ENCODE measurements at regions not wholly inside any gene's neighbourhood (a gene's known extent, or its start where the extent isn't known, plus 50 kb on each side); places are given as distances from the start of the nearest gene placed in this dataset.
"Not testable (repeated sequence)": the region's sequence is repeated elsewhere in the genome, so short reads cannot be mapped to it uniquely, and the experiment has no call there.

DNA sequence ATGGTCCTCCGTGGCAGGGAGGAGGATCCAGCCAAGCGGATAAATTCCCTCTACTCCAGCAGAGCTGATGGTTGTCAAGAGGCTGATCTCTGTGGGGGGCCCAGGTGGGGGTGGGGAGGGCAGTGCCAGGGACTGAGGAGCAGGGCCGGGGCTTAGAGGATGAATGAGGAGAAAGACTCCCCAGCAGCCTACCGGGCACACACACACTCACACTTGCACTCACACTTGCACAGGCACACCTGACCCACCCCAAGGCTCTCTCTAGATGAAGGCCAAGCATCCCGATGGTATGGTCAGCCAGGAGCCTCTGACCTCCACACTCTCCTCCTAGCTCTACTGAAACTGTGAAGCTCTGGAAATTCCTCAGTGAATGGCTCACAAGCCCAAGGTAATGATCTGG is 131.3 kb upstream of the PRR20G start:
- ChIA-PET POLR2A (ENCODE audit: partially characterized antibody) (no interaction called here), CTCF (ENCODE audit: partially characterized antibody) (no interaction called here)
- H3K9me3 ChIP-seq (ENCODE audit: control insufficient read depth in 1 of 2, low read length in 2 of 2) = no peaks in the 10 kb centered on the region
- H3K4me1 Mint-ChIP-seq = no peaks in the 10 kb centered on the region
- H3K36me3 Mint-ChIP-seq = no peaks in the 10 kb centered on the region
- H3K4me3 Mint-ChIP-seq = no peak overlapping the region
- H3K27me3 ChIP-seq (ENCODE audit: insufficient read depth, low read length) = peaks cover 6% of the 10 kb centered on the region
- no peak for DNase-seq
- no peak overlapping the region for H3K27ac ChIP-seq (ENCODE audit: low read depth, low read length)
- no peaks in the 10 kb centered on the region for H3K36me3 ChIP-seq (ENCODE audit: insufficient read depth, low read length)
- no peaks in the 10 kb centered on the region for H3K4me1 ChIP-seq (ENCODE audit: insufficient read depth, low read length)
- H3K27ac Mint-ChIP-seq = no peak overlapping the region
- no peaks in the 10 kb centered on the region for H3K9me3 Mint-ChIP-seq
- H3K4me3 ChIP-seq (ENCODE audit: low read length in 2 of 2) = no peak overlapping the region
- intact Hi-C loops (cut with micrococcal nuclease) = no loop called here
- H3K27me3 Mint-ChIP-seq = peaks cover 23 to 25% of the 10 kb centered on the region in 2 donors

DNA sequence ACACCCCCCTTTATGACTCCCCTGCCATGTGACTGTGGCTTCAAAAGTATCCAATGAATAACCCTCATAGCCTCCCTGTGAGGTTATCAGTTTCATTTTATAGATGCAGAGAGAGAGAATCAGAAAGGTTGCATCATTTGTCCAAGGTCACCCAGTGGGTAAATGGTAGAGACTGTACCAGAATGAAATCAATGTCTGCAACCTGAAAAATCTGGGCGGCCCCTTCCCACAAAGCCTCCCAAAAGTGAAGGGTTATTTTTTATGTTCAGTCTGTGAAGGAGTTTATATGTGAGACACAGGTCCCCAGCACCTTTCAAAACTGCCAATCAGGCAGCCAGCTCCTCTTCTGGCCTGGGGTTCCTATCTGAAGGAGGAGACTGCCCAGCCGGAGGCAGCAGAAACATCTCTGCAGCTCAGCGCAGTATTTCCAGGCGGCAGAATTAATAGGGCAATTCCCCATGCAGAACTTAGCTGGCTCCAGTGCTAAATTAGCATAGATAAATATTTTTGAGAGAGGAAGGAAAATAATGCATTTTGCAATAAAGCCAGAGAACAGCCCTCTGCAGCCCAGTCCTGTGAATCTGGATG is 130.8 kb upstream of the PRR20G start:
- intact Hi-C loops (cut with micrococcal nuclease) = no loop called here
- no peak for DNase-seq
- H3K27me3 ChIP-seq (ENCODE audit: insufficient read depth, low read length) = peaks cover 6% of the 10 kb centered on the region
- Mint-ChIP-seq H3K4me1 (no peaks in the 10 kb centered on the region), H3K27ac (no peak overlapping the region), H3K27me3 (peaks cover 25 to 30% of the 10 kb centered on the region in 2 donors), H3K9me3 (no peaks in the 10 kb centered on the region), H3K4me3 (no peak overlapping the region), H3K36me3 (no peaks in the 10 kb centered on the region)
- no peaks in the 10 kb centered on the region for H3K9me3 ChIP-seq (ENCODE audit: control insufficient read depth in 1 of 2, low read length in 2 of 2)
- no peaks in the 10 kb centered on the region for H3K4me1 ChIP-seq (ENCODE audit: insufficient read depth, low read length)
- ChIA-PET POLR2A (ENCODE audit: partially characterized antibody) (no interaction called here), CTCF (ENCODE audit: partially characterized antibody) (no interaction called here)
- no peak overlapping the region for H3K27ac ChIP-seq (ENCODE audit: low read depth, low read length)
- H3K4me3 ChIP-seq (ENCODE audit: low read length in 2 of 2) = no peak overlapping the region
- no peaks in the 10 kb centered on the region for H3K36me3 ChIP-seq (ENCODE audit: insufficient read depth, low read length)

DNA sequence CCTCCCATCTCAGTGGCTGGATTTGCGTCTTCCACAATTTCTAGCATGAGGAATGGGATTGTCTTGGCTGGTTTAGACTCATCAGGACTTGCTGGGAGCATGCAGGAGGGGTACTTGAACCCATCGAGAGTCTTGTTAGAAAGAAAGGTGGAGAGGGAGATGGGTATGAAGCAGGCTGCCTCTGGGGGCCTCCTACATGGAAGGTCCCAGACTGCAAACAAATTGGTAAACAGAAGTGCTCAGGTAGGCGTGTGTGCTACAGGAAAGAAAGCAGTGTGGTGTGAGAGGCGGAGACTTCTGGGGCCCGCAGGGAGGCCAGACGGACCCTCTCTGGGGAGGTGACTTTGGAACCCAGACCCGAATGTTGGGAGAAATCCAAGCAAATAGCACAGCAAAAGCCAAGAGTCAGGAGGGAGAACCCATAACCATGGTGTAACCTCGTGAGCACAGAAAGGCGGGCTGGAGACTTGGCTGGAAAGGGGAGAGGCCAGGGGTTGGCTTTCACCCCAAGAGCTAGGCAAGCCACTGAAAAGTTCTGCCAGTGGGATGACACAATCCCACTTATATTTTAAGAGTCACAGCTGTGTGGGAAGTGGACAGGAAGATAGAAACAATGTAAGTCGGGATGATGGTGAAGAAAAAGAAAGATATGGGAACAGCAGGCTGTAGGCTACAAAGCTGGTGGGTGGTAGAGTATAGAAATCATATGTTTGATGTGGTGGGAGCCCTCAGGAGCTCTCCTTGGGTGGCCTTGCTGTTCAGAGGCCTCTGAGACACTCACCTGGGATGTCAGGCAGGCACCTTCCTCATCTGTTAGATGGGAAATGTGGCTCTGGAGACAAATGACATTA is 130.1 kb upstream of the PRR20G start:
- Histone ChIP-seq H3K4me3 (ENCODE audit: low read length in 2 of 2) (no peak overlapping the region), H3K27me3 (ENCODE audit: insufficient read depth, low read length) (peaks cover 6% of the 10 kb centered on the region), H3K27ac (ENCODE audit: low read depth, low read length) (no peak overlapping the region), H3K9me3 (ENCODE audit: control insufficient read depth in 1 of 2, low read length in 2 of 2) (no peaks in the 10 kb centered on the region), H3K36me3 (ENCODE audit: insufficient read depth, low read length) (no peaks in the 10 kb centered on the region), H3K4me1 (ENCODE audit: insufficient read depth, low read length) (no peaks in the 10 kb centered on the region)
- no peak for DNase-seq
- Mint-ChIP-seq H3K36me3 (no peaks in the 10 kb centered on the region), H3K4me1 (no peaks in the 10 kb centered on the region), H3K9me3 (no peaks in the 10 kb centered on the region), H3K27ac (no peak overlapping the region), H3K4me3 (peak overlapping the region in 1 of 8 donors; percentile 0), H3K27me3 (peaks cover 32 to 34% of the 10 kb centered on the region in 2 donors)
- intact Hi-C loops (cut with micrococcal nuclease) = no loop called here
- ChIA-PET CTCF (ENCODE audit: partially characterized antibody) (no interaction called here), POLR2A (ENCODE audit: partially characterized antibody) (no interaction called here)

DNA sequence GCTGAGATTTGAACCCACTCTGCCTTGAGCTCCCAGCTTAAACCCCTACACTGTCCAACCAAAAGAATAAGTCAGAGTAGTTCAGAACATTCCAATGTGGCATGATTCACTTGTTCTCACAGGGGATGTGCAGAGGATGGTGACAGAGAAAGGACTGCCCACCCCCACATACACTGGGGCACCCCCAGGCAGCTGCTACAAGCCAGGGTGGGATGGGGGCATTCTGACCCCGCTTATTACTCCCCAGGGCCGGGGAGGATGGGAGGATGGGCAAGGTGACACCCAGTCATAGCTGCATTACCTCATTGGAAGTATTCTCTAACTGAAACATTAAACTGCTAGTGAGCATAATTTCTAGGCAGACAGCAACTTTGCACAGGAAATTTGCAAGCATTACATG is 126.0 kb upstream of the PRR20G start:
- intact Hi-C loops (cut with micrococcal nuclease) = no loop called here
- peaks cover 0 to 2% (median 0%) of the 10 kb centered on the region in 8 donors for H3K9me3 Mint-ChIP-seq
- peaks cover 6% of the 10 kb centered on the region for H3K27me3 ChIP-seq (ENCODE audit: insufficient read depth, low read length)
- no peaks in the 10 kb centered on the region for H3K36me3 ChIP-seq (ENCODE audit: insufficient read depth, low read length)
- H3K27ac ChIP-seq (ENCODE audit: low read depth, low read length) = no peak overlapping the region
- H3K4me1 ChIP-seq (ENCODE audit: insufficient read depth, low read length) = no peaks in the 10 kb centered on the region
- ChIA-PET POLR2A (ENCODE audit: partially characterized antibody) (no interaction called here), CTCF (ENCODE audit: partially characterized antibody) (no interaction called here)
- H3K9me3 ChIP-seq (ENCODE audit: control insufficient read depth in 1 of 2, low read length in 2 of 2) = no peaks in the 10 kb centered on the region
- DNase-seq = no peak
- H3K4me3 ChIP-seq (ENCODE audit: low read length in 2 of 2) = no peak overlapping the region
- H3K27ac Mint-ChIP-seq = no peak overlapping the region
- H3K27me3 Mint-ChIP-seq = peaks cover 35 to 37% of the 10 kb centered on the region in 2 donors
- no peak overlapping the region for H3K4me3 Mint-ChIP-seq
- H3K4me1 Mint-ChIP-seq = no peaks in the 10 kb centered on the region
- no peaks in the 10 kb centered on the region for H3K36me3 Mint-ChIP-seq

DNA sequence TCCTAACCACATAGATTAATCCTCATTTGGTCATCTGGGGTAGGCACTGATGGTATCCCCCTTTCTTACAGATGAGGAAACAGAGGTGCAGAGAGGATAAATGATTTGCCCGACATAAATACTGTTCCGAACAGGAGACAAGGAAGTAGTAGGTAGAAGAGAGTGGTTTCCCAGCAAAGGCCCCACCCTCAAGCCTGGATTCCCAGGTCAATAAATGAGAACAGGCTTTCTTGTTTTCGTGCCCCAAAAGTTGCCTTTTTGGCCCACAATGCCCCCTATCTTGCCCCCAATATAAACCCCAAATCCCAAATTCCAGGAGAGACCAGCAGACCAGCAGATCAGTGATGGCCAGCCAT is 125.5 kb upstream of the PRR20G start:
- H3K27me3 ChIP-seq (ENCODE audit: insufficient read depth, low read length) = peaks cover 6% of the 10 kb centered on the region
- DNase-seq = no peak
- no peak overlapping the region for H3K27ac ChIP-seq (ENCODE audit: low read depth, low read length)
- no peaks in the 10 kb centered on the region for H3K36me3 ChIP-seq (ENCODE audit: insufficient read depth, low read length)
- Mint-ChIP-seq H3K36me3 (no peaks in the 10 kb centered on the region), H3K4me3 (no peak overlapping the region), H3K27ac (no peak overlapping the region), H3K27me3 (peaks cover 35 to 37% of the 10 kb centered on the region in 2 donors), H3K4me1 (no peaks in the 10 kb centered on the region), H3K9me3 (peaks cover 0 to 2% (median 0%) of the 10 kb centered on the region in 8 donors)
- no peak overlapping the region for H3K4me3 ChIP-seq (ENCODE audit: low read length in 2 of 2)
- ChIA-PET CTCF (ENCODE audit: partially characterized antibody) (no interaction called here), POLR2A (ENCODE audit: partially characterized antibody) (no interaction called here)
- intact Hi-C loops (cut with micrococcal nuclease) = no loop called here
- no peaks in the 10 kb centered on the region for H3K4me1 ChIP-seq (ENCODE audit: insufficient read depth, low read length)
- no peaks in the 10 kb centered on the region for H3K9me3 ChIP-seq (ENCODE audit: control insufficient read depth in 1 of 2, low read length in 2 of 2)

DNA sequence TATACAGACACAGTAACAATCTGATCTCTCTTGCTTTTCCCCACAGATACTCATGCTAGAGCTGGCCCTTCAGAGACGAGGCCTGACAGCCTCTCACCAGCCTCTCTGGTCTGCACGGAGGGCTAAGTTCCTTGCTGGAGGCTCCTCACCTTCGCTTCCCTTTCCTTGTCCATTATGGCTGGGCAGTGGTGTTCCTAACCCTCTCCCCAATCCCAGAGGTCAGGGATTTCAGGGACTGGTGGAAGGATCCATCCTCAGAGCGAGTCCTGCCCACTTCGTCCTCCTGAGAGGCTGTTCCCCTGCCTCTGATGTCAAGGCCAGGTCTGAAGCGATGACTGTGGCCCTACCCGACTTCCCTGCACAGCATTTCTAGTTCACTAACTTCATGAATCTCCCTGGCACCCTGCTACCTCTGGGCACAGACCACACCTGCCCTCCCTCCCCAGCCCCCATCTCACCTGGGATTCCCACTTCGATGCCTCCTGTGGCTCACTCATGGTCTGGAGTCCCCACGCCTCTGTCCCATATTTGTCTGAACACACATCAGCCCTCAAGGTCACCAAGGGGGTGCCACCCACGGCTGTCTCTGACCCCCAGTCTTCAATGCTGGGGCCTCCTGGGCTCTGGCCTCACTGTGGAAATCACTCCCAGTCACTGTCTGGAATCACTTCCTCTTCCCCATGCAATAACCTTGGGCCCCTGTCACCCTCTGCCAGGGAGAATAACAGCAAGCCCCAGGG is 124.9 kb upstream of the PRR20G start:
- intact Hi-C loops (cut with micrococcal nuclease) = no loop called here
- no peak for DNase-seq
- Histone ChIP-seq H3K9me3 (ENCODE audit: control insufficient read depth in 1 of 2, low read length in 2 of 2) (no peaks in the 10 kb centered on the region), H3K27ac (ENCODE audit: low read depth, low read length) (no peak overlapping the region), H3K4me1 (ENCODE audit: insufficient read depth, low read length) (no peaks in the 10 kb centered on the region), H3K27me3 (ENCODE audit: insufficient read depth, low read length) (peaks cover 6% of the 10 kb centered on the region), H3K4me3 (ENCODE audit: low read length in 2 of 2) (no peak overlapping the region), H3K36me3 (ENCODE audit: insufficient read depth, low read length) (no peaks in the 10 kb centered on the region)
- Mint-ChIP-seq H3K4me1 (no peaks in the 10 kb centered on the region), H3K9me3 (peaks cover 0 to 2% (median 0%) of the 10 kb centered on the region in 8 donors), H3K27ac (no peak overlapping the region), H3K4me3 (no peak overlapping the region), H3K36me3 (no peaks in the 10 kb centered on the region), H3K27me3 (peaks cover 34 to 39% of the 10 kb centered on the region in 2 donors)
- ChIA-PET POLR2A (ENCODE audit: partially characterized antibody) (no interaction called here), CTCF (ENCODE audit: partially characterized antibody) (no interaction called here)

DNA sequence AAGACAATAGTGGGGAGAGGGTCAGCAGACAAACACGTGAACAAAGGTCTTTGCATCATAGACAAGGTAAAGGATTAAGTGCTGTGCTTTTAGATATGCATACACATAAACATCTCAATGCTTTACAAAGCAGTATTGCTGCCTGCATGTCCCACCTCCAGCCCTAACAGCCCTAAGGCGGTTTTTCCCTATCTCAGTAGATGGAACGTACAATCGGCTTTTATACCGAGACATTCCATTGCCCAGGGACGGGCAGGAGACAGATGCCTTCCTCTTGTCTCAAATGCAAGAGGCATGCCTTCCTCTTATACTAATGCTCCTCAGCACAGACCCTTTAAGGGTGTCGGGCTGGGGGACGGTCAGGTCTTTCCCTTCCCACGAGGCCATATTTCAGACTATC is 124.0 kb upstream of the PRR20G start:
- POLR2A ChIA-PET (ENCODE audit: partially characterized antibody); H3K4me1 Mint-ChIP-seq; H3K27ac ChIP-seq (ENCODE audit: low read depth, low read length); DNase-seq; intact Hi-C loops (cut with micrococcal nuclease); H3K36me3 Mint-ChIP-seq; H3K4me1 ChIP-seq (ENCODE audit: insufficient read depth, low read length); H3K9me3 Mint-ChIP-seq; H3K27ac Mint-ChIP-seq; H3K4me3 Mint-ChIP-seq; CTCF ChIA-PET (ENCODE audit: partially characterized antibody); H3K9me3 ChIP-seq (ENCODE audit: control insufficient read depth in 1 of 2, low read length in 2 of 2); H3K4me3 ChIP-seq (ENCODE audit: low read length in 2 of 2); H3K27me3 ChIP-seq (ENCODE audit: insufficient read depth, low read length); H3K36me3 ChIP-seq (ENCODE audit: insufficient read depth, low read length): not testable (repeated sequence)
- H3K27me3 Mint-ChIP-seq = peaks cover 27 to 39% of the 10 kb centered on the region in 2 donors

Data from CD4-positive, alpha-beta memory T cell (primary cell).